ENCODE measurements at regions not wholly inside any gene's neighbourhood (a gene's known extent, or its start where the extent isn't known, plus 50 kb on each side); places are given as distances from the start of the nearest gene placed in this dataset.

GRCh38 chr21:38605236-38605635, 107.0 kb upstream of the ERG start:
- CTCF ChIA-PET, result no interaction called here
- Mint-ChIP-seq H3K4me3 (no peak overlapping the region), H3K4me1 (no peaks in the 10 kb centered on the region), H3K36me3 (no peaks in the 10 kb centered on the region), H3K27ac (no peak overlapping the region), H3K27me3 (no peaks in the 10 kb centered on the region), H3K9me3 (peaks cover 0 to 1% (median 0%) of the 10 kb centered on the region in 5 donors)
- Histone ChIP-seq H3K36me3 (ENCODE audit: insufficient read depth, low read length) (no peaks in the 10 kb centered on the region), H3K27me3 (ENCODE audit: insufficient read depth, low read length, poor library complexity, severe bottlenecking) (no peaks in the 10 kb centered on the region), H3K4me3 (ENCODE audit: low read length) (no peak overlapping the region), H3K4me1 (ENCODE audit: insufficient read depth, low read length) (no peaks in the 10 kb centered on the region), H3K27ac (ENCODE audit: low read depth, low read length) (no peak overlapping the region), H3K9me3 (ENCODE audit: low read length) (no peaks in the 10 kb centered on the region)
- POLR2A ChIA-PET, result no interaction called here
- no peak for DNase-seq

GRCh38 chr21:38609580-38609979, 111.3 kb upstream of the ERG start:
- no peaks in the 10 kb centered on the region for H3K4me1 Mint-ChIP-seq
- H3K36me3 Mint-ChIP-seq, result no peaks in the 10 kb centered on the region
- H3K36me3 ChIP-seq (ENCODE audit: insufficient read depth, low read length), result no peaks in the 10 kb centered on the region
- H3K4me3 ChIP-seq (ENCODE audit: low read length), result no peak overlapping the region
- CTCF ChIA-PET, result no interaction called here
- H3K4me1 ChIP-seq (ENCODE audit: insufficient read depth, low read length), result no peaks in the 10 kb centered on the region
- H3K27ac Mint-ChIP-seq, result no peak overlapping the region
- H3K9me3 Mint-ChIP-seq, result peaks cover 0 to 1% (median 0%) of the 10 kb centered on the region in 5 donors
- H3K9me3 ChIP-seq (ENCODE audit: low read length), result no peaks in the 10 kb centered on the region
- DNase-seq, result no peak
- POLR2A ChIA-PET, result no interaction called here
- H3K27ac ChIP-seq (ENCODE audit: low read depth, low read length), result no peak overlapping the region
- no peaks in the 10 kb centered on the region for H3K27me3 Mint-ChIP-seq
- H3K4me3 Mint-ChIP-seq, result no peak overlapping the region
- no peaks in the 10 kb centered on the region for H3K27me3 ChIP-seq (ENCODE audit: insufficient read depth, low read length, poor library complexity, severe bottlenecking)

GRCh38 chr21:38610623-38611251, 112.5 kb upstream of the ERG start:
- H3K4me1 Mint-ChIP-seq, result no peaks in the 10 kb centered on the region
- peaks cover 0 to 1% (median 0%) of the 10 kb centered on the region in 5 donors for H3K9me3 Mint-ChIP-seq
- H3K36me3 Mint-ChIP-seq, result no peaks in the 10 kb centered on the region
- CTCF ChIA-PET, result no interaction called here
- no peak overlapping the region for H3K27ac ChIP-seq (ENCODE audit: low read depth, low read length)
- H3K27me3 Mint-ChIP-seq, result no peaks in the 10 kb centered on the region
- H3K9me3 ChIP-seq (ENCODE audit: low read length), result no peaks in the 10 kb centered on the region
- no peak overlapping the region for H3K4me3 ChIP-seq (ENCODE audit: low read length)
- POLR2A ChIA-PET, result no interaction called here
- no peaks in the 10 kb centered on the region for H3K27me3 ChIP-seq (ENCODE audit: insufficient read depth, low read length, poor library complexity, severe bottlenecking)
- H3K4me1 ChIP-seq (ENCODE audit: insufficient read depth, low read length), result no peaks in the 10 kb centered on the region
- no peak overlapping the region for H3K27ac Mint-ChIP-seq
- no peak overlapping the region for H3K4me3 Mint-ChIP-seq
- no peaks in the 10 kb centered on the region for H3K36me3 ChIP-seq (ENCODE audit: insufficient read depth, low read length)
- no peak for DNase-seq

GRCh38 chr21:38611277-38611676, 113.0 kb upstream of the ERG start:
- DNase-seq, result no peak
- POLR2A ChIA-PET, result no interaction called here
- Mint-ChIP-seq H3K4me1 (no peaks in the 10 kb centered on the region), H3K36me3 (no peaks in the 10 kb centered on the region), H3K27me3 (no peaks in the 10 kb centered on the region), H3K4me3 (no peak overlapping the region), H3K27ac (no peak overlapping the region), H3K9me3 (peaks cover 0 to 1% (median 0%) of the 10 kb centered on the region in 5 donors)
- Histone ChIP-seq H3K4me3 (ENCODE audit: low read length) (no peak overlapping the region), H3K4me1 (ENCODE audit: insufficient read depth, low read length) (no peaks in the 10 kb centered on the region), H3K36me3 (ENCODE audit: insufficient read depth, low read length) (no peaks in the 10 kb centered on the region), H3K9me3 (ENCODE audit: low read length) (no peaks in the 10 kb centered on the region), H3K27ac (ENCODE audit: low read depth, low read length) (no peak overlapping the region), H3K27me3 (ENCODE audit: insufficient read depth, low read length, poor library complexity, severe bottlenecking) (no peaks in the 10 kb centered on the region)
- CTCF ChIA-PET, result no interaction called here

- no peaks in the 10 kb centered on the region for H3K36me3 Mint-ChIP-seq
- POLR2A ChIA-PET, result no interaction called here
- Histone ChIP-seq H3K9me3 (ENCODE audit: low read length) (no peaks in the 10 kb centered on the region), H3K4me3 (ENCODE audit: low read length) (no peak overlapping the region), H3K27ac (ENCODE audit: low read depth, low read length) (no peak overlapping the region), H3K27me3 (ENCODE audit: insufficient read depth, low read length, poor library complexity, severe bottlenecking) (no peaks in the 10 kb centered on the region), H3K36me3 (ENCODE audit: insufficient read depth, low read length) (no peaks in the 10 kb centered on the region), H3K4me1 (ENCODE audit: insufficient read depth, low read length) (no peaks in the 10 kb centered on the region)
- no peak overlapping the region for H3K4me3 Mint-ChIP-seq
- DNase-seq, result no peak
- no peaks in the 10 kb centered on the region for H3K4me1 Mint-ChIP-seq
- no peak overlapping the region for H3K27ac Mint-ChIP-seq
- CTCF ChIA-PET, result no interaction called here
- H3K27me3 Mint-ChIP-seq, result no peaks in the 10 kb centered on the region
- no peaks in the 10 kb centered on the region for H3K9me3 Mint-ChIP-seq
These were observed 115.4 kb upstream of the ERG start for GRCh38 chr21:38613686-38614085.

GRCh38 chr21:38614558-38614957, 116.3 kb upstream of the ERG start:
- no peaks in the 10 kb centered on the region for H3K9me3 ChIP-seq (ENCODE audit: low read length)

GRCh38 chr21:38619480-38619879, 121.2 kb upstream of the ERG start:
- no peaks in the 10 kb centered on the region for H3K9me3 ChIP-seq (ENCODE audit: low read length)
- Mint-ChIP-seq H3K4me3 (no peak overlapping the region), H3K4me1 (no peaks in the 10 kb centered on the region), H3K27me3 (peaks cover 0 to 5% of the 10 kb centered on the region in 2 donors), H3K27ac (no peak overlapping the region), H3K9me3 (no peaks in the 10 kb centered on the region), H3K36me3 (no peaks in the 10 kb centered on the region)
- no peaks in the 10 kb centered on the region for H3K27me3 ChIP-seq (ENCODE audit: insufficient read depth, low read length, poor library complexity, severe bottlenecking)
- H3K4me1 ChIP-seq (ENCODE audit: insufficient read depth, low read length), result no peaks in the 10 kb centered on the region
- ChIA-PET POLR2A (no interaction called here), CTCF (no interaction called here)
- H3K36me3 ChIP-seq (ENCODE audit: insufficient read depth, low read length), result no peaks in the 10 kb centered on the region
- no peak overlapping the region for H3K27ac ChIP-seq (ENCODE audit: low read depth, low read length)
- DNase-seq, result no peak
- H3K4me3 ChIP-seq (ENCODE audit: low read length), result no peak overlapping the region

More at GRCh38 chr21:38614558-38614957, 116.3 kb upstream of the ERG start:
- POLR2A ChIA-PET, result no interaction called here
- CTCF ChIA-PET, result no interaction called here
- Histone ChIP-seq H3K27ac (ENCODE audit: low read depth, low read length) (no peak overlapping the region), H3K4me1 (ENCODE audit: insufficient read depth, low read length) (no peaks in the 10 kb centered on the region), H3K27me3 (ENCODE audit: insufficient read depth, low read length, poor library complexity, severe bottlenecking) (no peaks in the 10 kb centered on the region), H3K36me3 (ENCODE audit: insufficient read depth, low read length) (no peaks in the 10 kb centered on the region), H3K4me3 (ENCODE audit: low read length) (no peak overlapping the region)
- Mint-ChIP-seq H3K27me3 (peaks cover 0 to 5% of the 10 kb centered on the region in 2 donors), H3K9me3 (no peaks in the 10 kb centered on the region), H3K4me1 (no peaks in the 10 kb centered on the region), H3K4me3 (no peak overlapping the region), H3K27ac (no peak overlapping the region), H3K36me3 (no peaks in the 10 kb centered on the region)
- no peak for DNase-seq

GRCh38 chr21:38619992-38620479, 121.8 kb upstream of the ERG start:
- DNase-seq, result no peak
- ChIA-PET CTCF (no interaction called here), POLR2A (no interaction called here)
- Histone ChIP-seq H3K27me3 (ENCODE audit: insufficient read depth, low read length, poor library complexity, severe bottlenecking) (no peaks in the 10 kb centered on the region), H3K27ac (ENCODE audit: low read depth, low read length) (no peak overlapping the region), H3K36me3 (ENCODE audit: insufficient read depth, low read length) (no peaks in the 10 kb centered on the region), H3K4me1 (ENCODE audit: insufficient read depth, low read length) (no peaks in the 10 kb centered on the region), H3K9me3 (ENCODE audit: low read length) (no peaks in the 10 kb centered on the region), H3K4me3 (ENCODE audit: low read length) (no peak overlapping the region)
- Mint-ChIP-seq H3K27me3 (peaks cover 0 to 5% of the 10 kb centered on the region in 2 donors), H3K36me3 (no peaks in the 10 kb centered on the region), H3K27ac (no peak overlapping the region), H3K9me3 (no peaks in the 10 kb centered on the region), H3K4me3 (no peak overlapping the region), H3K4me1 (no peaks in the 10 kb centered on the region)

- H3K27me3 ChIP-seq (ENCODE audit: insufficient read depth, low read length, poor library complexity, severe bottlenecking), result no peaks in the 10 kb centered on the region
- H3K9me3 ChIP-seq (ENCODE audit: low read length), result no peaks in the 10 kb centered on the region
- no peaks in the 10 kb centered on the region for H3K4me1 Mint-ChIP-seq
- no peaks in the 10 kb centered on the region for H3K36me3 Mint-ChIP-seq
- no peak overlapping the region for H3K4me3 Mint-ChIP-seq
- H3K4me1 ChIP-seq (ENCODE audit: insufficient read depth, low read length), result no peaks in the 10 kb centered on the region
- no peaks in the 10 kb centered on the region for H3K36me3 ChIP-seq (ENCODE audit: insufficient read depth, low read length)
- no peak overlapping the region for H3K27ac ChIP-seq (ENCODE audit: low read depth, low read length)
- H3K27me3 Mint-ChIP-seq, result peaks cover 0 to 6% of the 10 kb centered on the region in 2 donors
- H3K4me3 ChIP-seq (ENCODE audit: low read length), result no peak overlapping the region
- ChIA-PET CTCF (no interaction called here), POLR2A (no interaction called here)
- H3K9me3 Mint-ChIP-seq, result no peaks in the 10 kb centered on the region
- DNase-seq, result no peak
- no peak overlapping the region for H3K27ac Mint-ChIP-seq
These were observed 122.9 kb upstream of the ERG start for GRCh38 chr21:38621132-38621531.
